Endodermal cell (in vitro differentiated cells): ENCODE measurements at regions not wholly inside any gene's neighbourhood (a gene's known extent, or its start where the extent isn't known, plus 50 kb on each side); places are given as distances from the start of the nearest gene placed in this dataset.

Experiments used
- DNase-seq: peaks from one replicate; pipeline ENCODE4 v3.0.0-alpha.2; 2017
- H3K27ac ChIP-seq: 2 replicates; pipeline ENCODE4 v1.5.1; 2013; ENCODE audit warnings: mild to moderate bottlenecking, low read depth, low read length, moderate library complexity
- H3K27me3 ChIP-seq: 2 replicates; pipeline ENCODE4 v1.6.1; 2013; ENCODE audit warnings: mild to moderate bottlenecking, low read length, moderate library complexity; ENCODE audit not compliant: insufficient read depth, control insufficient read depth, poor library complexity, severe bottlenecking
- H3K36me3 ChIP-seq: 2 replicates; pipeline ENCODE4 v1.7.0; 2013; ENCODE audit warnings: mild to moderate bottlenecking, low read length, moderate library complexity; ENCODE audit not compliant: control insufficient read depth, insufficient read depth
- H3K4me1 ChIP-seq: one replicate; pipeline ENCODE4 v1.7.0; 2013; ENCODE audit warnings: low read length; ENCODE audit not compliant: control insufficient read depth, insufficient read depth
- H3K4me3 ChIP-seq: 2 replicates; pipeline ENCODE4 v1.5.1; 2013; ENCODE audit warnings: mild to moderate bottlenecking, low read length, moderate library complexity
- H3K9ac ChIP-seq: 2 replicates; pipeline ENCODE4 v1.6.1; 2013; ENCODE audit warnings: mild to moderate bottlenecking, low read length, moderate library complexity; ENCODE audit not compliant: poor library complexity, severe bottlenecking; ENCODE audit errors: extremely low read depth
- H3K9me3 ChIP-seq: 2 replicates; pipeline ENCODE4 v1.6.1; 2013; ENCODE audit warnings: mild to moderate bottlenecking, low read length, moderate library complexity; ENCODE audit not compliant: control insufficient read depth
- H3K27ac Mint-ChIP-seq: 2 replicates; pipeline ENCODE4 v1.8.0; 2020; ENCODE audit warnings: mixed read lengths
- H3K27me3 Mint-ChIP-seq: 2 replicates; pipeline ENCODE4 v1.8.0; 2021; ENCODE audit warnings: mild to moderate bottlenecking, mixed read lengths; ENCODE audit not compliant: insufficient read depth
- H3K36me3 Mint-ChIP-seq: 2 replicates; pipeline ENCODE4 v1.8.0; 2020; ENCODE audit warnings: low read depth, mixed read lengths
- H3K4me1 Mint-ChIP-seq: 2 replicates; pipeline ENCODE4 v1.8.0; 2020; ENCODE audit warnings: mixed read lengths
- H3K4me3 Mint-ChIP-seq: 2 replicates; pipeline ENCODE4 v1.8.0; 2020; ENCODE audit warnings: mild to moderate bottlenecking, moderate library complexity, mixed read lengths
- H3K9me3 Mint-ChIP-seq: 2 replicates; pipeline ENCODE4 v1.8.0; 2020; ENCODE audit warnings: mild to moderate bottlenecking, mixed read lengths
- CTCF ChIP-seq: fragments of 200-600 bp; sonication (generic); conservative IDR thresholded peaks from 2 replicates; pipeline ENCODE4 v1.5.0; 2021; ENCODE audit warnings: antibody characterized with exemption, mild to moderate bottlenecking
- WGBS, 2 experiments: methylation state at CpG; one replicate each; pipeline versions ENCODE4 v1.1.5 to v1.1.7; 2013; ENCODE audit warnings: missing lambda C conversion rate in 2 of 2, mixed read lengths in 1 of 2; ENCODE audit not compliant: insufficient coverage in 1 of 2, insufficient read length in 1 of 2; 5-methylcytosine and 5-hydroxymethylcytosine counted together

GRCh38 chr20:59526242-59527225, 77.8 kb upstream of the PHACTR3 start:
- H3K27ac ChIP-seq: no peak overlapping the region
- H3K4me1 ChIP-seq: no peaks in the 10 kb centered on the region
- 42 to 57% methylated on average over 7 to 17 of the region's 18 CpGs for WGBS, 2 experiments
- Mint-ChIP-seq H3K4me3 (peak overlapping the region; percentile 37), H3K27me3 (peaks cover 62% of the 10 kb centered on the region), H3K27ac (no peak overlapping the region), H3K36me3 (no peaks in the 10 kb centered on the region), H3K4me1 (peaks cover 10% of the 10 kb centered on the region), H3K9me3 (peaks cover 3% of the 10 kb centered on the region)
- H3K9me3 ChIP-seq: no peaks in the 10 kb centered on the region
- H3K27me3 ChIP-seq: peaks cover 53% of the 10 kb centered on the region
- no peak for DNase-seq
- no peaks in the 10 kb centered on the region for H3K36me3 ChIP-seq
- TF ChIP-seq CTCF: peak; percentile 71
- H3K9ac ChIP-seq: no peak overlapping the region
- H3K4me3 ChIP-seq: no peak overlapping the region

GRCh38 chr20:59530782-59531181, 73.6 kb upstream of the PHACTR3 start:
- H3K9ac ChIP-seq: no peak overlapping the region
- TF ChIP-seq CTCF: no peak
- peaks cover 31% of the 10 kb centered on the region for H3K27me3 ChIP-seq
- WGBS, 2 experiments: 85 to 100% methylated on average over 1 to 2 of the region's 2 CpGs
- H3K9me3 Mint-ChIP-seq: peaks cover 3% of the 10 kb centered on the region
- H3K27me3 Mint-ChIP-seq: peaks cover 42% of the 10 kb centered on the region
- no peaks in the 10 kb centered on the region for H3K9me3 ChIP-seq
- H3K27ac ChIP-seq: no peak overlapping the region
- H3K36me3 ChIP-seq: no peaks in the 10 kb centered on the region
- no peak overlapping the region for H3K4me3 ChIP-seq
- H3K4me1 Mint-ChIP-seq: peaks cover 4% of the 10 kb centered on the region
- H3K4me1 ChIP-seq: no peaks in the 10 kb centered on the region
- no peak overlapping the region for H3K4me3 Mint-ChIP-seq
- H3K27ac Mint-ChIP-seq: no peak overlapping the region
- no peaks in the 10 kb centered on the region for H3K36me3 Mint-ChIP-seq
- no peak for DNase-seq

- H3K4me1 Mint-ChIP-seq: no peaks in the 10 kb centered on the region
- TF ChIP-seq CTCF: no peak
- Histone ChIP-seq H3K36me3 (no peaks in the 10 kb centered on the region), H3K4me3 (no peak overlapping the region), H3K27me3 (no peaks in the 10 kb centered on the region), H3K9ac (no peak overlapping the region), H3K9me3 (peaks cover 17% of the 10 kb centered on the region), H3K4me1 (no peaks in the 10 kb centered on the region), H3K27ac (no peak overlapping the region)
- no peak overlapping the region for H3K27ac Mint-ChIP-seq
- no peaks in the 10 kb centered on the region for H3K36me3 Mint-ChIP-seq
- 86 to 100% methylated on average over 1 of the region's 2 CpGs for WGBS, 2 experiments
- peaks cover 26% of the 10 kb centered on the region for H3K9me3 Mint-ChIP-seq
- no peak for DNase-seq
- peaks cover 31% of the 10 kb centered on the region for H3K27me3 Mint-ChIP-seq
- H3K4me3 Mint-ChIP-seq: no peak overlapping the region
Observed at GRCh38 chr20:59537991-59538390, 66.3 kb upstream of the PHACTR3 start.
